Kidney epithelial cell (primary cell): ENCODE measurements at regions not wholly inside any gene's neighbourhood (a gene's known extent, or its start where the extent isn't known, plus 50 kb on each side); places are given as distances from the start of the nearest gene placed in this dataset.
A peak's percentile ranks its signal among the peaks of the same experiment; 100 is the strongest.

Experiments
- DNase-seq: peaks from one replicate; pipeline ENCODE4 v3.0.0-alpha.2; 2010; ENCODE audit warnings: low read depth
- H3K27me3 ChIP-seq: 2 replicates; pipeline ENCODE4 v1.6.0; 2011; ENCODE audit warnings: low read length; ENCODE audit not compliant: control insufficient read depth, insufficient read depth
- H3K36me3 ChIP-seq: 2 replicates; pipeline ENCODE4 v1.5.1; 2011; ENCODE audit warnings: low read length; ENCODE audit not compliant: control insufficient read depth, insufficient read depth
- H3K4me3 ChIP-seq: 2 replicates; pipeline ENCODE4 v1.5.1; 2011; ENCODE audit warnings: low read depth, mild to moderate bottlenecking, control low read depth, low read length
- TF ChIP-seq, protein P1 (sequence below): IDR thresholded peaks from 2 replicates; pipeline ENCODE4 v1.5.1; 2011; ENCODE audit warnings: mild to moderate bottlenecking, moderate library complexity, low read length, control low read depth, inconsistent platforms; ENCODE audit not compliant: insufficient read depth, poor library complexity, severe bottlenecking

DNA sequence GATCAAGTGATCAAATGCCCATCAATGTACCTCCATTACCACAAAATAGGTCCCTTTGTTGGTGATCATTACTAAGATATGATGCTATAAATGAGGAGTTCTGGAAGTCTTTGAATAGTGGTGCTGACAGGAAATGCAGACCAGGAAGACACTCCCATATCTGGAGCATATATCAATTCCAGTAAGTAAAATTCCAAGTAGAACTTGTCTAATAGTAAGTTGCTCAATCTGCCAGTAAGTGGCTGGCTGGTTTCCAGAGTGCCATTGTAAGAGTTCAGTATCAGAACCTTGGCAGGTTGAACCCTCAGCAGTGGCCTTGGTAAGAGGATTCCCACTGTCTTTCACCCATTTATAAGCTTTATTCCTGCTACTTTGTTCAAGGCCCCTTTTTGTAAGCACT is 379.9 kb upstream of the RBMS3 start:
- no peak for DNase-seq
- H3K4me3 ChIP-seq, result no peak overlapping the region
- TF ChIP-seq, protein P1, sequence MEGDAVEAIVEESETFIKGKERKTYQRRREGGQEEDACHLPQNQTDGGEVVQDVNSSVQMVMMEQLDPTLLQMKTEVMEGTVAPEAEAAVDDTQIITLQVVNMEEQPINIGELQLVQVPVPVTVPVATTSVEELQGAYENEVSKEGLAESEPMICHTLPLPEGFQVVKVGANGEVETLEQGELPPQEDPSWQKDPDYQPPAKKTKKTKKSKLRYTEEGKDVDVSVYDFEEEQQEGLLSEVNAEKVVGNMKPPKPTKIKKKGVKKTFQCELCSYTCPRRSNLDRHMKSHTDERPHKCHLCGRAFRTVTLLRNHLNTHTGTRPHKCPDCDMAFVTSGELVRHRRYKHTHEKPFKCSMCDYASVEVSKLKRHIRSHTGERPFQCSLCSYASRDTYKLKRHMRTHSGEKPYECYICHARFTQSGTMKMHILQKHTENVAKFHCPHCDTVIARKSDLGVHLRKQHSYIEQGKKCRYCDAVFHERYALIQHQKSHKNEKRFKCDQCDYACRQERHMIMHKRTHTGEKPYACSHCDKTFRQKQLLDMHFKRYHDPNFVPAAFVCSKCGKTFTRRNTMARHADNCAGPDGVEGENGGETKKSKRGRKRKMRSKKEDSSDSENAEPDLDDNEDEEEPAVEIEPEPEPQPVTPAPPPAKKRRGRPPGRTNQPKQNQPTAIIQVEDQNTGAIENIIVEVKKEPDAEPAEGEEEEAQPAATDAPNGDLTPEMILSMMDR, result no peak
- no peaks in the 10 kb centered on the region for H3K27me3 ChIP-seq
- H3K36me3 ChIP-seq, result no peaks in the 10 kb centered on the region

DNA sequence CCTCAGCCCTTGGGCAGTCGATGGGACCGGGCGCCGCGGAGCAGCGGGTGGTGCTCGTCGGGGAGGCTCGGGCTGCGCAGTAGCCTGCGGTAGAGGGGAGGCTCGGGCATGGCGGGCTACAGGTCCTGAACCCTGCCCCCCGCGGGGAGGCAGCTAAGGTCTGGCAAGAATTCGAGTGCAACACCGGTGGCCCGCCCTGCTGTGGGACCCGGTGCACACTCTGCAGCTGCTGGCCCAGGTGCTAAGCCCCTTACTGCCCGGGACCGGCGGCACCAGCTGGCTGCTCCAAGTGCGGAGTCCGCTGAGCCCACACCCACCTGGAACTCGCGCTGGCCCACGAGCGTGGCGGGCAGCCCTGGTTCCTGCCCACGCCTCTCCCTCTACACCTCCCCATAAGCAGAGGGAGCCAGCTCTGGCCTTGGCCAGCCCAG is 377.7 kb upstream of the RBMS3 start:
- no peak overlapping the region for H3K4me3 ChIP-seq
- TF ChIP-seq, protein P1, result no peak
- no peak for DNase-seq
- H3K36me3 ChIP-seq, result no peaks in the 10 kb centered on the region
- no peaks in the 10 kb centered on the region for H3K27me3 ChIP-seq

DNA sequence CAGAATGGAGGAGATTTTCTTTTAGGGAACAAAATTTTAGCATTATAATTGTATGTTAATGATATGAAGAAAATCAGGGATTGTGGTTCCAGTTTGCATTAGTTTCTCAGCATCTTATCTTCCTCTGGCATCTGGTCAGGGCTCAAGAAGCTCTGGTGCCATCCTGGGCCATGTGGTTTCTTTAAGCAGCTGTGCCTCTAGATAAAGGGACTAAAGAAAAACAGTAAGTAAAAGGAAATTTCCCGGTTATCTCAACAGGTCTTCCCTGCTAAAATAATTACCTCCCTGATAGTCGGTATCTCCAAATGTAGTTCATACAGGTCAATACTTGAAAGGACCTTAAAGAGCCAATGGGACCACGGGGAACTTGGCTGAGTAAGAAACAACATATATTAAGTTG is 375.1 kb upstream of the RBMS3 start:
- no peaks in the 10 kb centered on the region for H3K36me3 ChIP-seq
- no peak for DNase-seq

DNA sequence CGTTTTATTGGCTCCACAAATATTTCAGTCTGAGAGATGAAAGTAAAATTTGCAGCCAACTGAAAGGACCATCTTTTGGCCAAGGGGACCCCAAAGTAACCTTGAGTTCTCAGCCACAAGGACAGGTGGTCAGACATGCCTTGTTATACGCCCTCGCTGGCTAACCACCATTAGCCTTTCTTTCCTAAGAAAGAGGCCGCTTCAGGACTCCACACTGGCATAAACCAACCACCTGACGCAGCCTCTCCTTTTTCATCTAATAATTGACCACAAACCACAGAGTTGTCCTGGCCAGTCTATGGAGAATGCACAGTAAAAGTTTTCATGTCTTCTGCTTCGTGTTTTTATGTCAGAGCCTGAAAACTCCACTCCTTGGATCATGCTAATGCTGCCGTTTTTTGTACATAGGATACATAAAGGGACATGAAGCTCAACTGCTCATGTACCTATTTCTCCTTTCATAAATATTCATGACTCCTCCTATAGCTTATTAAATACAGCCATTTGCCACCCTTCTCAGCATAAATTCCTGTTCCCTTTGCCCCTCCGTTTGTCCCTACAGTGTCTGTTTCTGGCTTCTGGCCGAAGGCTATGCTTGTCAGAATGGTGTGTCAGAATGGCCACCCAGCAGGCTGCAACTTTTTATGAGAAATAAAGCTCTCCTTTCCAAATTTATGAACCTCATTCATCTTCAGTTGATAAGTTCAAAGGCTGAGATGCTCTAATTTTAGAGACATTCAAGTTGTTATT is 374.1 kb upstream of the RBMS3 start:
- no peak for DNase-seq
- TF ChIP-seq, protein P1, result no peak
- H3K4me3 ChIP-seq, result no peak overlapping the region
- H3K27me3 ChIP-seq, result no peaks in the 10 kb centered on the region
- H3K36me3 ChIP-seq, result no peaks in the 10 kb centered on the region

More for the DNA sequence above, 375.1 kb upstream of the RBMS3 start:
- Histone ChIP-seq H3K4me3 (no peak overlapping the region), H3K27me3 (no peaks in the 10 kb centered on the region)
- TF ChIP-seq, protein P1, result no peak

DNA sequence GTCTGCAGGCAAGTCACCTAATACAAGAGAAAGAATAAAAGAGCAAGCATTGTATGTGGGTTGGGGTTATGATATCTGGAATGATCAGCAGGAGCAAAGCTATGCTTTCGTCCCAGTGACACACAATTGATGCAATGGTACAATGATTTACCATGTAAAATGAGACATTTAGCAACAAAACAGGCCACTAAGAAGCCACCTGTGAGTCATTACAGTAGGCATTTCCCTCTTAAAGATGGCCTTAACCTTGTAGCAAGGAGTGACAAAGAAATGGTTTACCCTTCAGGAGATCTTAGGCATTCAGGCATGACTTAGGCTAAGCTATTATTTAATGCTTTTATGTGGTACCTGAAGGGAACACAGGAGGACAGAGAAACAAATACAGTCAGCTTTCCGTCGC is 373.3 kb upstream of the RBMS3 start:
- no peaks in the 10 kb centered on the region for H3K36me3 ChIP-seq
- H3K4me3 ChIP-seq, result no peak overlapping the region
- peak; percentile 56 for DNase-seq
- no peaks in the 10 kb centered on the region for H3K27me3 ChIP-seq
- TF ChIP-seq, protein P1, result no peak
